ENCODE measurements at regions not wholly inside any gene's neighbourhood (a gene's known extent, or its start where the extent isn't known, plus 50 kb on each side); places are given as distances from the start of the nearest gene placed in this dataset.

GRCh38 chr2:118764855-118765254 is 82.6 kb downstream of the EN1 start:
- Histone ChIP-seq H3K4me1 (ENCODE audit: control insufficient read depth in 2 of 2, insufficient read depth in 2 of 2, low read length in 1 of 2) (no peaks in the 10 kb centered on the region), H3K27me3 (ENCODE audit: control insufficient read depth in 1 of 2, insufficient read depth in 2 of 2, low read length in 2 of 2) (no peaks in the 10 kb centered on the region), H3K9me3 (ENCODE audit: control insufficient read depth in 2 of 2, insufficient read depth in 1 of 2, low read depth in 1 of 2, low read length in 1 of 2) (no peaks in the 10 kb centered on the region), H3K36me3 (ENCODE audit: control insufficient read depth in 2 of 2, insufficient read depth in 2 of 2, low read length in 1 of 2) (no peaks in the 10 kb centered on the region), H3K27ac (ENCODE audit: low read depth in 2 of 2, low read length in 1 of 2) (no peak overlapping the region), H3K4me3 (ENCODE audit: low read depth in 1 of 2, low read length in 2 of 2) (no peak overlapping the region)
- WGBS, 2 donors: 70 to 81% methylated on average over 4 of the region's 4 CpGs

DNA sequence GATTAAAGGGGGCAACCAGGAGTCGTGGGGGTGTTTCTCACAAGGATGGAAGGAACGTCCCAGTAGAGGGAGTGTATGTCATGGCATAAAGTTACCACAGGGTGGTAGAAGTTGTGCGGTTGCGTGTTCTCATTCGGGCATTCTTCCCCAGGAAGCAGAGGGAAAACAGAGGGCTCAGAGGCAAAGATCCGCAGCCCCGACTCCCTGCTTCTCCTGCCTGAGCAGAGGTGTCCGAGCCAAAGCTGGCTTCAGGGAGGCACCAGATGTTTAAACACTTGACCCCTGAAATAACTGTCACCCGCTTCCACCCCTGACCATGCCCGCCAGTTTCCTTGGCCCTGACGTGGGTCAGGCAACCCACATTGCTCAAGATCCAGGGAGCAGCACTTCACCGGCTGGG is 83.7 kb downstream of the EN1 start:
- no peak overlapping the region for H3K4me3 ChIP-seq (ENCODE audit: low read depth in 1 of 2, low read length in 2 of 2)
- no peak overlapping the region for H3K27ac ChIP-seq (ENCODE audit: low read depth in 2 of 2, low read length in 1 of 2)
- no peaks in the 10 kb centered on the region for H3K27me3 ChIP-seq (ENCODE audit: control insufficient read depth in 1 of 2, insufficient read depth in 2 of 2, low read length in 2 of 2)
- 26 to 30% methylated on average over 12 of the region's 12 CpGs for WGBS, 2 donors
- no peaks in the 10 kb centered on the region for H3K9me3 ChIP-seq (ENCODE audit: control insufficient read depth in 2 of 2, insufficient read depth in 1 of 2, low read depth in 1 of 2, low read length in 1 of 2)
- no peaks in the 10 kb centered on the region for H3K4me1 ChIP-seq (ENCODE audit: control insufficient read depth in 2 of 2, insufficient read depth in 2 of 2, low read length in 1 of 2)
- no peaks in the 10 kb centered on the region for H3K36me3 ChIP-seq (ENCODE audit: control insufficient read depth in 2 of 2, insufficient read depth in 2 of 2, low read length in 1 of 2)

DNA sequence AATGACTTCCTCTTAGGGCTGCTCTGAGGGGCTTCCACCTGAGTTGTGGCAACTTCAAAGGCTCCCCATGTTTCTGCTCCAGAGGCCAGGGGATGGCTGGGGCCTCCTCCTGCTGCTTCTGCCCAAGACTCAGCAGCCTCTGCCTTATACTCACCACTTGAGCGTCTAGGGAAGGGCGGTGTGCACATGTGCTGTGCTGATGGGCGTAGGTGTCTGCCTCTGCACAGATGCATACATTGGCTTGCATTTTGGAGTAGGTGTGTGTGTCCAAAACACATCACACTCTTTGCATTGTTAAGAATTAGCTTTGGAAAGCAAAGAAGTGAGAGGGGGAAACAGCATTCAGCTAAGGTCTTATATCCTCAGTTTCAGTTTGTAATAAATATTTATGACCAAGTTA is 85.2 kb downstream of the EN1 start:
- 77 to 81% methylated on average over 3 of the region's 3 CpGs for WGBS, 2 donors
- no peaks in the 10 kb centered on the region for H3K9me3 ChIP-seq (ENCODE audit: control insufficient read depth in 2 of 2, insufficient read depth in 1 of 2, low read depth in 1 of 2, low read length in 1 of 2)
- H3K27me3 ChIP-seq (ENCODE audit: control insufficient read depth in 1 of 2, insufficient read depth in 2 of 2, low read length in 2 of 2): no peaks in the 10 kb centered on the region

DNA sequence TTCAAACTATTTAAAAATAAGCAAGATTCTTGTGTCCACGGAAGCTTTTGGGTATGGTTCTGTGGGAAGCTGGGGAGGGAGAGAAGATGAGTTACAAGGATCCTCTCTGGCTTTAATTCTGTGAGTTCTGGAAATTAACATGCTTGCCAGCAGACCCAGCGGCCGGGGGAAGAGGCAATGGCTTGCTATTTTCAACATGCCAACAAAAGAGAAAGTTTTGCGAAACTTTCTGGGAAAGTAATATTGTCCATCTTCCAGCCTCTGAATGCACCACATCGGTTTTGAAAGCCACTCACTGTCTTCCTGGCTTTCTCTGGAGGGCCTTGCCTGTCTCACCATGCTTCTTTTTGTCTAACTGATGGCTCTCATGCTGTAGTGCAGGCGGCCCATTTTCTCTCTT is 85.7 kb downstream of the EN1 start:
- H3K9me3 ChIP-seq (ENCODE audit: control insufficient read depth in 2 of 2, insufficient read depth in 1 of 2, low read depth in 1 of 2, low read length in 1 of 2): no peaks in the 10 kb centered on the region
- no peak overlapping the region for H3K4me3 ChIP-seq (ENCODE audit: low read depth in 1 of 2, low read length in 2 of 2)
- 72 to 74% methylated on average over 6 of the region's 6 CpGs for WGBS, 2 donors
- no peaks in the 10 kb centered on the region for H3K36me3 ChIP-seq (ENCODE audit: control insufficient read depth in 2 of 2, insufficient read depth in 2 of 2, low read length in 1 of 2)
- no peaks in the 10 kb centered on the region for H3K4me1 ChIP-seq (ENCODE audit: control insufficient read depth in 2 of 2, insufficient read depth in 2 of 2, low read length in 1 of 2)
- H3K27me3 ChIP-seq (ENCODE audit: control insufficient read depth in 1 of 2, insufficient read depth in 2 of 2, low read length in 2 of 2): no peaks in the 10 kb centered on the region
- H3K27ac ChIP-seq (ENCODE audit: low read depth in 2 of 2, low read length in 1 of 2): no peak overlapping the region

More for the DNA sequence above, 85.2 kb downstream of the EN1 start:
- H3K4me1 ChIP-seq (ENCODE audit: control insufficient read depth in 2 of 2, insufficient read depth in 2 of 2, low read length in 1 of 2): no peaks in the 10 kb centered on the region
- H3K36me3 ChIP-seq (ENCODE audit: control insufficient read depth in 2 of 2, insufficient read depth in 2 of 2, low read length in 1 of 2): no peaks in the 10 kb centered on the region
- H3K4me3 ChIP-seq (ENCODE audit: low read depth in 1 of 2, low read length in 2 of 2): no peak overlapping the region
- H3K27ac ChIP-seq (ENCODE audit: low read depth in 2 of 2, low read length in 1 of 2): no peak overlapping the region

DNA sequence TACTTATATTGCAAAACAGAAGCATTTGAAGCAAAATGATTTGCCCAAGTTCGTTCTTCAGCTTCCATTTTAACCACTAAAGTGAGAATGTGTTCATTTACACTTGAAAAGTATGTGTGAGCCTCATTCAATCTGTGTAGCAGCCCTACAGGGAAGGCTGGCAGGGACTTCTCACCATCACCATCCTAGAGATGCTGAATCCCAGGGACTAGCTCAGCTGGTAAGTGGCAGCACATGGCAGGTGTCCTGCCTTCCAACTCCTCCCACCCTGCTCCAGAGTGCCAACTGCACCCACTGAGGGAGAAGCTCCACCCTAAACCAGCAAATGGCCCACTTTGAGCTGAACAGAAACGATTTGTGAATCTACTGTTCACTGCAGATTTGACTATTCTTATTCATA is 91.5 kb downstream of the EN1 start:
- Histone ChIP-seq H3K4me1 (ENCODE audit: control insufficient read depth in 2 of 2, insufficient read depth in 2 of 2, low read length in 1 of 2) (no peaks in the 10 kb centered on the region), H3K9me3 (ENCODE audit: control insufficient read depth in 2 of 2, insufficient read depth in 1 of 2, low read depth in 1 of 2, low read length in 1 of 2) (no peaks in the 10 kb centered on the region), H3K27me3 (ENCODE audit: control insufficient read depth in 1 of 2, insufficient read depth in 2 of 2, low read length in 2 of 2) (no peaks in the 10 kb centered on the region), H3K4me3 (ENCODE audit: low read depth in 1 of 2, low read length in 2 of 2) (no peak overlapping the region), H3K36me3 (ENCODE audit: control insufficient read depth in 2 of 2, insufficient read depth in 2 of 2, low read length in 1 of 2) (no peaks in the 10 kb centered on the region), H3K27ac (ENCODE audit: low read depth in 2 of 2, low read length in 1 of 2) (no peak overlapping the region)
- 20 to 24% methylated on average over 2 of the region's 2 CpGs for WGBS, 2 donors

DNA sequence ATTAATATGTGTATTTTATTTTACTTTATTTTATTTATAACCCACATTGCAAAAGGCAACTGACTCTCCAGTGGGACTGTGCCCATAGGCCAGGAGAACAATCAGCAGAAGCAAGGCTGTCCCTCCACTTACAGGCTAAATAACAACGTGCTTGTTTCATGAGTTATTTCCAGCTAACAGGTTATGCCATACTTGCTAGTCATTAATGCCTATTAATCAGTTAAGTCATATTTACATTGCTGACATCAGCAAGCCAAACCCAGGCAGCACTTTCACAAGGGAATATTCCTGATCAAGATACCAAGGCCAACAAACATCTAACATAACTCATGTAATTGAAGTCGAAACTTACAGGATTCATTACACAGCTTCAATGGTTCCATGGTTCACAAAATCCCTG is 92.1 kb downstream of the EN1 start:
- Histone ChIP-seq H3K36me3 (ENCODE audit: control insufficient read depth in 2 of 2, insufficient read depth in 2 of 2, low read length in 1 of 2) (no peaks in the 10 kb centered on the region), H3K4me1 (ENCODE audit: control insufficient read depth in 2 of 2, insufficient read depth in 2 of 2, low read length in 1 of 2) (no peaks in the 10 kb centered on the region), H3K9me3 (ENCODE audit: control insufficient read depth in 2 of 2, insufficient read depth in 1 of 2, low read depth in 1 of 2, low read length in 1 of 2) (no peaks in the 10 kb centered on the region), H3K4me3 (ENCODE audit: low read depth in 1 of 2, low read length in 2 of 2) (no peak overlapping the region), H3K27ac (ENCODE audit: low read depth in 2 of 2, low read length in 1 of 2) (no peak overlapping the region), H3K27me3 (ENCODE audit: control insufficient read depth in 1 of 2, insufficient read depth in 2 of 2, low read length in 2 of 2) (no peaks in the 10 kb centered on the region)
- 47 to 57% methylated on average over 2 of the region's 2 CpGs for WGBS, 2 donors

DNA sequence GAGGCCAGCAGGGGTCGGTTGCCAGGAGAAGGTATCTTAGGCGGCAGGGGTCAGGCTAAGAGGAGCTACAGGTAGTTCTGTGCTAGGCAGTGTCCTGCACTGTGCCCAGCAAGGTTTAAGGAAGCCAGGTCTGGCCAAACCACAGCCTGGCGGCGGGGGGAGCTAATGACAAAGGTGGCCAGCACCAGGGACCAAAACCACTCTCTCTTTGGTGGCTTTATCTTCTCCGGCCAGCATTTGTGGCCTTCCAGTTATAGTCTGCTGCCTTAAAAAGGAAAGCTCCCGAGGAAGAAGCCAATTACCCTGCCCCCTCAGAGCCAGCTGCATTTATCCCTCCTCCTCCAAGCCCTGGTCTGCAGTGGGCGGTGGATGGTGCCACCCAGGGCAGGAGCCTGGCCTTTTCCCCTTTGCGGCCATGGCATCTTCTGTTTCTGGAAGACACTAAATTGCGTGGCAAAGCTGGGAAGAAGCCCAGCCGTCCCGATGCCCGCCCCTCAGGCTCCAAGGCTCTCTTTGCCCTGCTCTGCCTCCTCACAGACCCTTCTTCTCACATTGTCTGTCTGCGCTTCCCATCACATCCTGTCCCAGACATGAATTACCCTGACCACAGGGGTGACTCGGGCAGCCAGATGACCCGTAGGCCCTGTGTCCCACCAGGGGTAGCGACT is 94.6 kb downstream of the EN1 start:
- Histone ChIP-seq H3K4me3 (ENCODE audit: low read depth in 1 of 2, low read length in 2 of 2) (no peak overlapping the region), H3K27me3 (ENCODE audit: control insufficient read depth in 1 of 2, insufficient read depth in 2 of 2, low read length in 2 of 2) (no peaks in the 10 kb centered on the region), H3K9me3 (ENCODE audit: control insufficient read depth in 2 of 2, insufficient read depth in 1 of 2, low read depth in 1 of 2, low read length in 1 of 2) (no peaks in the 10 kb centered on the region), H3K36me3 (ENCODE audit: control insufficient read depth in 2 of 2, insufficient read depth in 2 of 2, low read length in 1 of 2) (no peaks in the 10 kb centered on the region), H3K27ac (ENCODE audit: low read depth in 2 of 2, low read length in 1 of 2) (no peak overlapping the region), H3K4me1 (ENCODE audit: control insufficient read depth in 2 of 2, insufficient read depth in 2 of 2, low read length in 1 of 2) (no peaks in the 10 kb centered on the region)
- 75 to 82% methylated on average over 15 to 16 of the region's 16 CpGs for WGBS, 2 donors

DNA sequence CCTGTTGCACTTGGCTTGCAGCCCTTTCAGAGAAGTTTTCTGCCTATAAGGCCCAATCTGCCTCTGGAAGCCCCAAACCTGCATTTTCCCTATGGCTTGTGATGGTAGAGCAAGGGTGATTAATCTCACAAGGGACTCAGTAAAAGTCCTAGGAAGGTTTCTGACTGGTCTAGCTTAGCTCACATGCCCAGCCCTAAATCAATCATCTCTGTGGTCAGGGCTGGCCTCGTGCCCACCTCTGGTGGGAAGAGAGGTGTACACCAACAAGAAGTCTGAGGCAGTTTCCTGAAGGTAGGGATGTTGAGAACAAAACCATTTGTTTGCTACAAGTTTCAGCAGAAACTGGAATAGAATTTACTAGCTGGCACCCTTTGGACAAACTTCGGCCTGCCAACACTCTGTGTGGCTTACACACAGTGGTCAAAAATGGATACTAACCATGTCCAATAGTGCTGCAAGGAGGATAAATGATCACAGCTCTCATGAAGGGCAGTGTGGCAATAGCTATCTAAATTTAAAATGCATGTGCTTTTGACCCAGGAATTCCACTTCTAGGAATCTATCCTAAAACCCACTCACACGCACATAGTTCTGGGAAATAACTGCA is 96.4 kb downstream of the EN1 start:
- H3K27ac ChIP-seq (ENCODE audit: low read depth in 2 of 2, low read length in 1 of 2): no peak overlapping the region
- WGBS, 2 donors: 56 to 60% methylated on average over 3 of the region's 3 CpGs
- no peaks in the 10 kb centered on the region for H3K27me3 ChIP-seq (ENCODE audit: control insufficient read depth in 1 of 2, insufficient read depth in 2 of 2, low read length in 2 of 2)
- H3K4me1 ChIP-seq (ENCODE audit: control insufficient read depth in 2 of 2, insufficient read depth in 2 of 2, low read length in 1 of 2): no peaks in the 10 kb centered on the region
- peaks cover 0 to under 1% of the 10 kb centered on the region in 2 donors for H3K9me3 ChIP-seq (ENCODE audit: control insufficient read depth in 2 of 2, insufficient read depth in 1 of 2, low read depth in 1 of 2, low read length in 1 of 2)
- H3K4me3 ChIP-seq (ENCODE audit: low read depth in 1 of 2, low read length in 2 of 2): no peak overlapping the region
- H3K36me3 ChIP-seq (ENCODE audit: control insufficient read depth in 2 of 2, insufficient read depth in 2 of 2, low read length in 1 of 2): no peaks in the 10 kb centered on the region

DNA sequence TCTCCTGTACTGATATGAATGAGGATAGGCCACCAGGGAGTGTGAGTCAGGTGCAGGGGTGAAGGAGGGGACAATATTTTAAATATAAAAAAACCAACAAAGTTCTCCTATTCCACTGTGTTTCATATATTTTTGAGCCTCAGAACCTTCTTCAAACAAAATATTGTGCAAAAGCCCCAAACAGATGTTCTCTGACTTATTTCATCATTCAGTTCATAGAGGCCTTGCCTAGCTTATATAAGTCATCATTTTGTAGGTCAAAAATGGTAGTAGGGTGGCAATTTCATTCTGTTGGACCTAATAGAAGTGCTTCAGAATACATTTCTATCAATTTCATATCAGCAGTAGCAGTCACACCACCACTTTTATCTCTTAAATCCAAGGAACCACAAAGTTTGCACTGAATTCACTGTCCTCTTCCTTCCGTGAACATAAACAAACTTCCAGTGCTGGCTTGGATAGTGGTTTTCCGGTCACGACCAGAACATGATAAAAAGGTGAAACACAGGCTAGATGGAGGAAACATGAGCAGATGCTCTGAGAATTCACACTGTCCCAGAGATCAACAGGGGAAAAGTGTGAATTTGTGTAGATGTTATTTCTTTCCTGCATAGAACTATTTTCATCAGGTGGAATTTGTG is 99.1 kb downstream of the EN1 start:
- H3K4me1 ChIP-seq (ENCODE audit: control insufficient read depth in 2 of 2, insufficient read depth in 2 of 2, low read length in 1 of 2): no peaks in the 10 kb centered on the region
- 68 to 72% methylated on average over 3 of the region's 3 CpGs for WGBS, 2 donors

DNA sequence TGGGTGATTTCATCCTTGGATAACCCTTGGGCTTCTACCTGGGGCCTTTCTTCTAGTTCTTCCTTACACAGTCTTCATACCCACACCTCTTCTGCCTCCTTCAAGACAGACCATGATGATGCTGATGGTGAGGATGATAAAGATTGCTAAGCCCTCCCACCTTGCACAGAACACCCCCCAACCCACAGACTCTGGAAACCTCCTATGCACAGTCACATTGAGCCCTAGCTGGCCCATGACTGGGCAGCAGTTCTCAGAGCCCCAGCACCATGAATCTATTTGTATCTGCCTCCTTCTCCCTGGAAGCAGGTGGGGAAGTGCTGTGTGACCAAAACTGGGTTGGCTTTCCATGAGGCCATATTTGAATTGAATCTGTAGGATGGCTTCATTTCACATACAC is 99.8 kb downstream of the EN1 start:
- Histone ChIP-seq H3K27me3 (ENCODE audit: control insufficient read depth in 1 of 2, insufficient read depth in 2 of 2, low read length in 2 of 2) (no peaks in the 10 kb centered on the region), H3K4me3 (ENCODE audit: low read depth in 1 of 2, low read length in 2 of 2) (no peak overlapping the region), H3K4me1 (ENCODE audit: control insufficient read depth in 2 of 2, insufficient read depth in 2 of 2, low read length in 1 of 2) (no peaks in the 10 kb centered on the region), H3K9me3 (ENCODE audit: control insufficient read depth in 2 of 2, insufficient read depth in 1 of 2, low read depth in 1 of 2, low read length in 1 of 2) (peaks cover 4 to 7% of the 10 kb centered on the region in 2 donors), H3K27ac (ENCODE audit: low read depth in 2 of 2, low read length in 1 of 2) (no peak overlapping the region), H3K36me3 (ENCODE audit: control insufficient read depth in 2 of 2, insufficient read depth in 2 of 2, low read length in 1 of 2) (no peaks in the 10 kb centered on the region)

More for the DNA sequence above, 99.1 kb downstream of the EN1 start:
- Histone ChIP-seq H3K4me3 (ENCODE audit: low read depth in 1 of 2, low read length in 2 of 2) (no peak overlapping the region), H3K9me3 (ENCODE audit: control insufficient read depth in 2 of 2, insufficient read depth in 1 of 2, low read depth in 1 of 2, low read length in 1 of 2) (peaks cover 4 to 7% of the 10 kb centered on the region in 2 donors), H3K36me3 (ENCODE audit: control insufficient read depth in 2 of 2, insufficient read depth in 2 of 2, low read length in 1 of 2) (no peaks in the 10 kb centered on the region), H3K27me3 (ENCODE audit: control insufficient read depth in 1 of 2, insufficient read depth in 2 of 2, low read length in 2 of 2) (no peaks in the 10 kb centered on the region), H3K27ac (ENCODE audit: low read depth in 2 of 2, low read length in 1 of 2) (no peak overlapping the region)
